ENCODE measurements at regions not wholly inside any gene's neighbourhood (a gene's known extent, or its start where the extent isn't known, plus 50 kb on each side); places are given as distances from the start of the nearest gene placed in this dataset.

GRCh38 chr2:159856760-159857159 lies 58.8 kb upstream of the CD302 start:
- TF ChIP-seq POLR2AphosphoS5 (IDR thresholded peaks at IDR 0.05; ENCODE audit: insufficient read depth in 1 of 2, low read depth in 1 of 2) (no peak), CTCF (IDR thresholded peaks at IDR 0.05) (no peak), POLR2A (IDR thresholded peaks at IDR 0.05) (no peak)
- H3K4me3 ChIP-seq, result no peak overlapping the region
- no peaks in the 10 kb centered on the region for H3K36me3 ChIP-seq
- H3K9me3 ChIP-seq, result no peaks in the 10 kb centered on the region
- no peaks in the 10 kb centered on the region for H3K4me1 ChIP-seq
- DNase-seq (ENCODE audit: extremely low spot score in 2 of 2), result no peak
- H3K27me3 ChIP-seq, result no peaks in the 10 kb centered on the region
- intact Hi-C loops (cut with DNase I), result no loop called here
- H3K27ac ChIP-seq, result no peak overlapping the region

DNA sequence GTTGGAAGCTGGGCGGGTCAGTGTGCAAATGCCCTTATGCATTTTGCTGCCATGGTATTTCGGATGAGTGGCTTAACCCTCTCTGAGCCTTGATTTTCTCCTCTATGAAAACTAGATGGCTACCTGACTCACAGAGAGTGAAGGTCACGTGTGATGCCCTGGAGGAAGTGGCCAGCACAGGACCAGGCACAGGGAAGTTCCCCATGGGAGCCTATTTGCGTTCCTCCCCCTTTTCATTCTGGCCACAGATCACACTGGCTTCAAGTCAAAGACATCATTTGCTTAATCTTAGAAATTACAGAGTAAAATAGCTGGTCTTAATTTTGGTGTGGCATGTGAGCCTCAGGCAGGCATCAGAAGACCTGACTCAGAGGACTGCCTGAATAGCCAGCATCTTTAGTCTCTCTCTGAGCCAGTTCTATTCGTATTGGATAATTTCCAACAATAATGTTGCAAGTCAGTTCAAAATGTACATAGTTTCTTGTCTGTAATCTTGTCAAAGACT lies 57.6 kb upstream of the CD302 start:
- no peak for TF ChIP-seq POLR2AphosphoS5 (IDR thresholded peaks at IDR 0.05; ENCODE audit: insufficient read depth in 1 of 2, low read depth in 1 of 2)
- no peak for TF ChIP-seq POLR2A (IDR thresholded peaks at IDR 0.05)
- TF ChIP-seq CTCF (IDR thresholded peaks at IDR 0.05), result no peak
- H3K4me1 ChIP-seq, result no peaks in the 10 kb centered on the region
- intact Hi-C loops (cut with DNase I), result no loop called here

GRCh38 chr2:159855143-159855542 lies 57.1 kb upstream of the CD302 start:
- intact Hi-C loops (cut with DNase I), result no loop called here
- DNase-seq (ENCODE audit: extremely low spot score in 2 of 2), result no peak

More for the DNA sequence above, 57.6 kb upstream of the CD302 start:
- no peak overlapping the region for H3K4me3 ChIP-seq
- no peaks in the 10 kb centered on the region for H3K36me3 ChIP-seq
- H3K9me3 ChIP-seq, result no peaks in the 10 kb centered on the region
- no peaks in the 10 kb centered on the region for H3K27me3 ChIP-seq
- no peak for DNase-seq (ENCODE audit: extremely low spot score in 2 of 2)
- no peak overlapping the region for H3K27ac ChIP-seq

DNA sequence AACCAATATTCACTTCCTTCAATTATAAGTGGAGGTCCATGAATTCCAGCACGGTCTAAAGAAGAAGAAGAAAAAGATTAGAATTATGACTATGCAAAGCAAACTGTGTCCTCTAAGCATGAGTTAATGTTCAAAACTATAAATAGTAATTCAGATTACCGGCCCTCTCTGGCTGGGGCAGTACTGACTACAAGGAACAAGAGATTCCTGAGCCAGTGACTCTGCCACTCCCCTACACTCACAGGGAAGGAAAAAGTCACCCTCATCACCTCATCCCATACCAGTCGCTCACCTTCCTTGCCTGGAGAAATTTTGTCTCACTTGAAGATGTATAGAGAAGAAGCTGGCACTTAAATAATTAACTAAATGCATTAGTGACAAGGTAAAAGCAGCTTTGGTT lies 56.5 kb upstream of the CD302 start:
- H3K4me3 ChIP-seq, result no peak overlapping the region
- no peak overlapping the region for H3K27ac ChIP-seq
- H3K27me3 ChIP-seq, result no peaks in the 10 kb centered on the region
- TF ChIP-seq CTCF (IDR thresholded peaks at IDR 0.05) (no peak), POLR2AphosphoS5 (IDR thresholded peaks at IDR 0.05; ENCODE audit: insufficient read depth in 1 of 2, low read depth in 1 of 2) (no peak), POLR2A (IDR thresholded peaks at IDR 0.05) (no peak)
- no peaks in the 10 kb centered on the region for H3K36me3 ChIP-seq
- intact Hi-C loops (cut with DNase I), result no loop called here
- no peak for DNase-seq (ENCODE audit: extremely low spot score in 2 of 2)
- no peaks in the 10 kb centered on the region for H3K4me1 ChIP-seq
- no peaks in the 10 kb centered on the region for H3K9me3 ChIP-seq

More at GRCh38 chr2:159855143-159855542, 57.1 kb upstream of the CD302 start:
- no peak overlapping the region for H3K4me3 ChIP-seq
- TF ChIP-seq POLR2AphosphoS5 (IDR thresholded peaks at IDR 0.05; ENCODE audit: insufficient read depth in 1 of 2, low read depth in 1 of 2) (no peak), POLR2A (IDR thresholded peaks at IDR 0.05) (no peak), CTCF (IDR thresholded peaks at IDR 0.05) (no peak)
- no peaks in the 10 kb centered on the region for H3K9me3 ChIP-seq
- H3K27ac ChIP-seq, result no peak overlapping the region
- H3K4me1 ChIP-seq, result no peaks in the 10 kb centered on the region
- no peaks in the 10 kb centered on the region for H3K36me3 ChIP-seq
- H3K27me3 ChIP-seq, result no peaks in the 10 kb centered on the region

DNA sequence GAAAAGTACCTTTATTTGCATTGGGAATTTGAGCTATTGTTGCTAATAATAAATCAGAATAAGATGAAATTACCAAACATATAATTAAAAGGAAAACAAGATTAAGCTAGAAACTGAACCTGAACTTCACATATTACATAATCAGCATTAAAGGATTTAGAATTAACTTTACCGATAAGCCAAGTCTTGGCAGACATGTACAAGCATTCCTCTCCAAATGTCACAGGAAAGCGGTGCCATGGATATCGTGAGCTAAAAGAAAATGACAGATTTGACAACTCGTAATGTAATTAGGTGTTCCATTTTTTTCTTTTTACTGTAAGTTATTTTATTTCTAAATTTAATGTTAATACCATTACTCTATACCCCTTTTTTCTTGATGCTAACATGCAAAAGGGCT lies 55.1 kb upstream of the CD302 start:
- intact Hi-C loops (cut with DNase I), result no loop called here
- Histone ChIP-seq H3K36me3 (no peaks in the 10 kb centered on the region), H3K27ac (no peak overlapping the region), H3K4me1 (no peaks in the 10 kb centered on the region), H3K4me3 (no peak overlapping the region), H3K27me3 (no peaks in the 10 kb centered on the region), H3K9me3 (no peaks in the 10 kb centered on the region)
- DNase-seq (ENCODE audit: extremely low spot score in 2 of 2), result no peak
- TF ChIP-seq POLR2A (IDR thresholded peaks at IDR 0.05) (no peak), POLR2AphosphoS5 (IDR thresholded peaks at IDR 0.05; ENCODE audit: insufficient read depth in 1 of 2, low read depth in 1 of 2) (no peak), CTCF (IDR thresholded peaks at IDR 0.05) (no peak)

All from vagina (tissue), 2 donors.